Stomach (tissue), 8 donors: ENCODE measurements at regions not wholly inside any gene's neighbourhood (a gene's known extent, or its start where the extent isn't known, plus 50 kb on each side); places are given as distances from the start of the nearest gene placed in this dataset.

ENCODE experiments used
- DNase-seq, 2 donors: peaks; one replicate each; pipeline versions ENCODE4 v3.0.0 to v3.0.0-alpha.2; 2013 to 2019
- H3K27ac ChIP-seq, 5 donors: fragments of 200-600 bp in 4 of 5; sonication (generic) in 4 of 5; one replicate each; pipeline ENCODE4 v1.5.1; 2013 to 2019; ENCODE audit warnings: mild to moderate bottlenecking in 1 of 5, moderate library complexity in 1 of 5
- H3K27me3 ChIP-seq, 3 donors: fragments of 200-600 bp; sonication (generic); one replicate each; pipeline ENCODE4 v1.5.1; 2017 to 2019; ENCODE audit warnings: mixed run types in 1 of 3
- H3K36me3 ChIP-seq, 4 donors: fragments of 200-600 bp; sonication (generic); 1 replicate in 3 of 4; 2 replicates in 1 of 4; pipeline ENCODE4 v1.5.1; 2016 to 2019
- H3K4me1 ChIP-seq, 4 donors: fragments of 200-600 bp; sonication (generic); one replicate each; pipeline ENCODE4 v1.5.1; 2016 to 2019
- H3K4me3 ChIP-seq, 4 donors: fragments of 200-600 bp; sonication (generic) in 3 of 4; one replicate each; pipeline ENCODE4 v1.5.1; 2016 to 2019; ENCODE audit warnings: mild to moderate bottlenecking in 1 of 4
- H3K9me3 ChIP-seq, 4 donors: fragments of 200-600 bp; sonication (generic); one replicate each; pipeline ENCODE4 v1.5.1; 2016 to 2019
- EP300 ChIP-seq: sonication (generic); formaldehyde crosslinking; IDR thresholded peaks from one replicate; pipeline ENCODE4 v1.6.1; 2017; ENCODE audit warnings: antibody characterized with exemption
- POLR2A ChIP-seq, 4 donors: fragments of 450-650 bp; IDR thresholded peaks; one replicate each; pipeline ENCODE4 v1.6.1; 2016; ENCODE audit warnings: antibody characterized with exemption in 4 of 4, control low read depth in 2 of 4, mild to moderate bottlenecking in 1 of 4, moderate library complexity in 1 of 4
- POLR2AphosphoS5 ChIP-seq, 3 donors: sonication (generic); formaldehyde crosslinking; IDR thresholded peaks; one replicate each; pipeline ENCODE4 v1.6.1; 2016; ENCODE audit warnings: antibody characterized with exemption in 3 of 3
- WGBS, 5 donors: extraction: QIAGEN DNeasy Blood & Tissue Kit in 3 of 5; methylation state at CpG; one replicate each; pipeline versions ENCODE4 v1.1.5 to v1.1.7; 2013 to 2018; 5-methylcytosine and 5-hydroxymethylcytosine counted together
- intact Hi-C: fragments of 100-400 bp; cut with DNase I; formaldehyde crosslinking; loops from one replicate; pipeline ENCODE4 v1.15.1; 2023; ENCODE audit warnings: low total_unique reads
- TF ChIP-seq, protein P1 (sequence below), 7 experiments: fragments of 450-650 bp in 4 of 7; fragments of 200-600 bp in 3 of 7; sonication (generic) in 3 of 7; IDR thresholded peaks; one replicate each; pipeline ENCODE4 v1.5.1; 2016 to 2019; ENCODE audit warnings: antibody characterized with exemption in 7 of 7, control low read depth in 2 of 7, mild to moderate bottlenecking in 1 of 7
- donor health status: healthy with polysubstance abuse.
- donor health status: Bipolar disorder and iron deficiency.
- donor health status: healthy.

DNA sequence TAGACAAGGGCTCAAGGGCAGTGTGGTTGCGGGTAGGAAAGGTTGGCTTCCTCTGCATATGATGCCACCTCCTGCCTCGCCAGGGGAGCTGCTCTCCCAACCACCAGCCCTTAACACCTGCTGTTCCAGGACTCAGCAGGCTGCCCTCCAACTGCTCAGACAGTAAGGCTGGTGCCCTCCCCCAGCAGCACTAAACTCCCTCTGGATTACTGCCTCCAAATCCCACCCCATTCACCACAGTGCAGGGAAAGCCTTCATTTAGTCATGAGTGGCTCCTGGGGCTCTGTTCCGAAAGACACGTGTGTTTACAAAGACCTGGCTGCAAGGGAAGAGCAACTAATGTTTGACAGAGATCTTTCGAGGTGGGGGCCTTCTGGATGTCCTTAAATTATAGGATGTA, 437.2 kb upstream of the MKI67 start:
- intact Hi-C loops: no loop called here
- H3K4me3 ChIP-seq: no peak overlapping the region
- no peaks in the 10 kb centered on the region for H3K4me1 ChIP-seq
- WGBS, 5 donors: 79 to 91% (median 87%) methylated on average over 4 to 5 of the region's 5 CpGs
- peaks cover 0 to 18% (median 13%) of the 10 kb centered on the region in 4 donors for H3K9me3 ChIP-seq
- H3K36me3 ChIP-seq: no peaks in the 10 kb centered on the region
- H3K27me3 ChIP-seq: peaks cover 0 to 19% (median 0%) of the 10 kb centered on the region in 3 donors
- no peak overlapping the region for H3K27ac ChIP-seq
- DNase-seq: no peak
- TF ChIP-seq EP300 (no peak), POLR2A (IDR thresholded peaks at IDR 0.05) (no peak), POLR2AphosphoS5 (IDR thresholded peaks at IDR 0.05) (no peak)
- TF ChIP-seq, protein P1, sequence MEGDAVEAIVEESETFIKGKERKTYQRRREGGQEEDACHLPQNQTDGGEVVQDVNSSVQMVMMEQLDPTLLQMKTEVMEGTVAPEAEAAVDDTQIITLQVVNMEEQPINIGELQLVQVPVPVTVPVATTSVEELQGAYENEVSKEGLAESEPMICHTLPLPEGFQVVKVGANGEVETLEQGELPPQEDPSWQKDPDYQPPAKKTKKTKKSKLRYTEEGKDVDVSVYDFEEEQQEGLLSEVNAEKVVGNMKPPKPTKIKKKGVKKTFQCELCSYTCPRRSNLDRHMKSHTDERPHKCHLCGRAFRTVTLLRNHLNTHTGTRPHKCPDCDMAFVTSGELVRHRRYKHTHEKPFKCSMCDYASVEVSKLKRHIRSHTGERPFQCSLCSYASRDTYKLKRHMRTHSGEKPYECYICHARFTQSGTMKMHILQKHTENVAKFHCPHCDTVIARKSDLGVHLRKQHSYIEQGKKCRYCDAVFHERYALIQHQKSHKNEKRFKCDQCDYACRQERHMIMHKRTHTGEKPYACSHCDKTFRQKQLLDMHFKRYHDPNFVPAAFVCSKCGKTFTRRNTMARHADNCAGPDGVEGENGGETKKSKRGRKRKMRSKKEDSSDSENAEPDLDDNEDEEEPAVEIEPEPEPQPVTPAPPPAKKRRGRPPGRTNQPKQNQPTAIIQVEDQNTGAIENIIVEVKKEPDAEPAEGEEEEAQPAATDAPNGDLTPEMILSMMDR (IDR thresholded peaks at IDR 0.05): no peak

DNA sequence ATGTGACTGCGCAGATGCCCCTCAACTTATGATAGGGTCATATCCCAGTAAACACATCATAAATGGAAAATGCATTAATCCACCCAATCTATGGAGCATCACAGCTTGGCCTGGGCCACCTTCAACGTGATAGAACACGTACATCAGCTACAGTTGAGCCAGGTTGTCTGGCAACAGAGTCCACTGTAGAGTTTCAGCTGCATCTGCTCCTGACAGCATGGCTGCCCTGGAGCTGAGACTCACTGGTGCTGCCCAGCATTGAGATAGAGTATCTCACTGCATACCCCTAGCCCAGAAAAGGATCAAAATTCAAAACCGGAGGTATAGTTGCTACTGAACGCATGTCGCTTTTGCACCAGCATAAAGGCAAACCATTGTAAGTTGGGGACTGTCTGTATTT, 437.7 kb upstream of the MKI67 start:
- TF ChIP-seq, protein P1 (IDR thresholded peaks at IDR 0.05): no peak
- no peak for TF ChIP-seq EP300
- TF ChIP-seq POLR2A (IDR thresholded peaks at IDR 0.05): no peak
- TF ChIP-seq POLR2AphosphoS5 (IDR thresholded peaks at IDR 0.05): no peak
- Histone ChIP-seq H3K4me1 (no peaks in the 10 kb centered on the region), H3K27me3 (peaks cover 0 to 19% (median 0%) of the 10 kb centered on the region in 3 donors), H3K9me3 (peaks cover 0 to 18% (median 13%) of the 10 kb centered on the region in 4 donors), H3K27ac (no peak overlapping the region), H3K4me3 (no peak overlapping the region), H3K36me3 (no peaks in the 10 kb centered on the region)
- intact Hi-C loops: no loop called here
- DNase-seq: no peak
- WGBS, 5 donors: 83 to 94% (median 92%) methylated on average over 6 of the region's 6 CpGs

DNA sequence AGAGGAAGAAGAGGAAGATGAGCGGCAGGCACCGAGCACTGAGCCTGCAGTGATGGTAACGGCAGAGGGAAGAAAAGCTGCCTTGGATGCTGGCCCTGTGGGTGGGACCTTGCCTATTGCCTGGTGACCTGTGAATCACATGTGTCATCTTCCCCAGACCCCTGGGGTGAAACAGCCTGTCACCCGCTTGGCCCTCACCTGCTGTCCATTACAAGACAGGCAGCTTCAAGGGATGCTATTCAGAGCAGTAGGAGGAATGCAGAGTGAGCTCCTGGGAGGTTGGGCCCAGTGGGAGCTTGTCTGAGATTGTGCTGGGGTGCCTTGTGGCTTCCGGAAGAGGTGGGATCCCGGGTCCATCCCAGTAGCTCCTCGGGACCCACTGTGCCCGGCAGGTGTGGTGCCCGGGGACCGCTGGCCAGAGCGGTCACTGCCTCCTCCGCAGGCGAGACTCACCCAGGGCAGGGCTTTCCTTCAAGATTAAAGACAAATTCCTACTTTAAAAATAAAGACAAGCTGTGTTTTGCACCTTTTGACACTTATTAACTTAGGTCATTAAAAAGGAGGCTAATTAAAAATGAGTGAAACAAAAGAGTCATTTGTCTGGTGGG, 440.2 kb upstream of the MKI67 start:
- intact Hi-C loops: no loop called here
- H3K27ac ChIP-seq: no peak overlapping the region
- peaks cover 0 to 19% (median 0%) of the 10 kb centered on the region in 3 donors for H3K27me3 ChIP-seq
- peaks cover 0 to 11% (median 10%) of the 10 kb centered on the region in 4 donors for H3K9me3 ChIP-seq
- no peak for DNase-seq
- no peak for TF ChIP-seq POLR2A (IDR thresholded peaks at IDR 0.05)
- TF ChIP-seq, protein P1 (IDR thresholded peaks at IDR 0.05): no peak
- WGBS, 5 donors: 87 to 92% (median 90%) methylated on average over 10 to 13 of the region's 13 CpGs
- H3K4me3 ChIP-seq: no peak overlapping the region
- no peaks in the 10 kb centered on the region for H3K36me3 ChIP-seq
- H3K4me1 ChIP-seq: no peaks in the 10 kb centered on the region

DNA sequence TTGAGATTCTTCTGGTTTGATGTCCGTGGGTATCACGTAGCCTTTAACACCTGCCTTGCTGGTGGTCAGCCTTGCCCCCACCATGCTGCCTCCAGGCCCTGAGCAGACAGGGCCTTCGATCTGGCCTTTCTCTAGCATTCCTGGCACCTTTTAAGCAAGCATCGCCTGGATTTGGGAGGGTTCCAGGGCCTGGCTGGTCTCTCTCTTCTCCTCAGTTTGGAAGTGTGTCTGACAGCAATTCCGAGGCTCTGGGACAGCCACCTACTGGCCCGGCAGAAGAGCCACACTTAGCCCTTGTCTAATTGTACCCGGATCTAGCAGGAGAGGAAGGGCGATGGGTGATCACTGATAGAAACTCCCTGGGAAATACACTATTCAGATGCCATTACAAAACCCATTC, 441.3 kb upstream of the MKI67 start:
- no peaks in the 10 kb centered on the region for H3K36me3 ChIP-seq
- no peaks in the 10 kb centered on the region for H3K4me1 ChIP-seq
- peaks cover 0 to 3% (median under 1%) of the 10 kb centered on the region in 4 donors for H3K9me3 ChIP-seq
- TF ChIP-seq POLR2A (IDR thresholded peaks at IDR 0.05): no peak
- no peak for TF ChIP-seq POLR2AphosphoS5 (IDR thresholded peaks at IDR 0.05)
- no peak for TF ChIP-seq EP300
- TF ChIP-seq, protein P1 (IDR thresholded peaks at IDR 0.05): no peak
- 49 to 76% (median 65%) methylated on average over 8 of the region's 8 CpGs for WGBS, 5 donors
- H3K27me3 ChIP-seq: peaks cover 0 to 23% (median 0%) of the 10 kb centered on the region in 3 donors
- DNase-seq: no peak
- H3K4me3 ChIP-seq: no peak overlapping the region
- intact Hi-C loops: no loop called here
- no peak overlapping the region for H3K27ac ChIP-seq
